ENCODE measurements at regions not wholly inside any gene's neighbourhood (a gene's known extent, or its start where the extent isn't known, plus 50 kb on each side); places are given as distances from the start of the nearest gene placed in this dataset.
A peak's percentile ranks its signal among the peaks of the same experiment; 100 is the strongest.

DNA sequence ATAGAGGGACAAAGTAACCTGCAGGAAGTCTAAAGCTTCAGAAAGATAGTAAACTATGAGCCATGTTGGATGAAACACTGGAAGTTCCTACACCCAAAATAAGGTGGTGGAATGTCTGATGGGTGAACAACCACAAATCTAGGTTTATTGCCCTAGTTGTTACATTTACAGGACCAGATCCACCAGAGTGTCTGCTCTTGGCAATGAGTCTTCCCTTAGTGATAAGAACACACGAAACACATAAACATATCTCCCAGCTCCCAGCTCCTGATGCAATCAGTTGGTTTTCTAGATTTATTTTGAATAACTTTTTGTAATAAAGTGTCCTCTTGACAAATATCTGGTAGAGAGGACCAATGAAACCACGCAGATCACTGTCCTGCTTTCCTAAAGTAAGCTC, 329.7 kb upstream of the WWC1 start:
- no peaks in the 10 kb centered on the region for H3K27me3 ChIP-seq (ENCODE audit: control insufficient read depth, insufficient read depth, low read length)
- TF ChIP-seq, protein P1, sequence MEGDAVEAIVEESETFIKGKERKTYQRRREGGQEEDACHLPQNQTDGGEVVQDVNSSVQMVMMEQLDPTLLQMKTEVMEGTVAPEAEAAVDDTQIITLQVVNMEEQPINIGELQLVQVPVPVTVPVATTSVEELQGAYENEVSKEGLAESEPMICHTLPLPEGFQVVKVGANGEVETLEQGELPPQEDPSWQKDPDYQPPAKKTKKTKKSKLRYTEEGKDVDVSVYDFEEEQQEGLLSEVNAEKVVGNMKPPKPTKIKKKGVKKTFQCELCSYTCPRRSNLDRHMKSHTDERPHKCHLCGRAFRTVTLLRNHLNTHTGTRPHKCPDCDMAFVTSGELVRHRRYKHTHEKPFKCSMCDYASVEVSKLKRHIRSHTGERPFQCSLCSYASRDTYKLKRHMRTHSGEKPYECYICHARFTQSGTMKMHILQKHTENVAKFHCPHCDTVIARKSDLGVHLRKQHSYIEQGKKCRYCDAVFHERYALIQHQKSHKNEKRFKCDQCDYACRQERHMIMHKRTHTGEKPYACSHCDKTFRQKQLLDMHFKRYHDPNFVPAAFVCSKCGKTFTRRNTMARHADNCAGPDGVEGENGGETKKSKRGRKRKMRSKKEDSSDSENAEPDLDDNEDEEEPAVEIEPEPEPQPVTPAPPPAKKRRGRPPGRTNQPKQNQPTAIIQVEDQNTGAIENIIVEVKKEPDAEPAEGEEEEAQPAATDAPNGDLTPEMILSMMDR (IDR thresholded peaks at IDR 0.05; ENCODE audit: insufficient read depth, low read length, poor library complexity, severe bottlenecking), result no peak
- H3K4me3 ChIP-seq (ENCODE audit: low read depth, low read length), result no peak overlapping the region
- no peaks in the 10 kb centered on the region for H3K36me3 ChIP-seq (ENCODE audit: control insufficient read depth, insufficient read depth, low read length)
- no peak for DNase-seq (ENCODE audit: low read depth)

DNA sequence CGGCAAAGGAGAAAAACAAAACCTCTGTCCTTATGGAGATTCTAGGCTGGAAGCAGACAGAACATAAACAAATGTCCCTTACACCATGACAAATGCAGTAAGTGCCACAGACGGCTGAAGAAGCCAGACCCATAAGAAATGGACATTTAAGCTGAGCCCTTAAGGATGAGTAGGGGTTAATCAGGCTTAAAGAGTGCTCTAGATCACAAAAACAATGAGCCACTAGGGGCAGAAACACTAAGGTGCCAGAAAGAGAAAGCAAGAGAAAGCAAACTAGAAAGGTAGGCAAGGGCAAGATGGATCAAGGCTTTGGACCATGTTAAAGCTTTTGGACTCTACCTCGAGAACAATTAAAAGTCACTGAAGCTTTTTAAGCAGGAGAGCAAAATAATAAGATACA, 326.9 kb upstream of the WWC1 start:
- H3K4me3 ChIP-seq (ENCODE audit: low read depth, low read length), result no peak overlapping the region

DNA sequence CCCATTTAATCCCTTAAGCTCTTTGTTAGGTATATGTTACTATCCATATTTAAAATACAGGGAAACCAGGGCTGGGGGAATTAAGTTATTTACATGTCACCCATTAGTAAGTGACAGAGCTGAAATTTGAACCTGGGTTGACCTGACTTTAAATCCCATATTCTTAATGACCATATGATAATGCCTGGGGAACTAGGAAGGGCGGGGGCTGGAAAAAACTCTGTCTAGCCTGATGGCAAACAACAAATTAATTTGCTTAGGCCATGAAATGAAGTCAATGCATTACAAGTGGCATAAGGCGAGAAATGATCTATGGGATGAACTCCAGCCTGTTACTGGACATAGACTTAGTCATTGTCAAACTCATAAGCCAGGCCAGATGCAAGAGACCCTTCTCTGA, 325.7 kb upstream of the WWC1 start:
- Histone ChIP-seq H3K36me3 (ENCODE audit: control insufficient read depth, insufficient read depth, low read length) (no peaks in the 10 kb centered on the region), H3K27me3 (ENCODE audit: control insufficient read depth, insufficient read depth, low read length) (no peaks in the 10 kb centered on the region), H3K4me3 (ENCODE audit: low read depth, low read length) (no peak overlapping the region)
- no peak for DNase-seq (ENCODE audit: low read depth)
- TF ChIP-seq, protein P1 (IDR thresholded peaks at IDR 0.05; ENCODE audit: insufficient read depth, low read length, poor library complexity, severe bottlenecking), result no peak

More for the DNA sequence above, 326.9 kb upstream of the WWC1 start:
- Histone ChIP-seq H3K36me3 (ENCODE audit: control insufficient read depth, insufficient read depth, low read length) (no peaks in the 10 kb centered on the region), H3K27me3 (ENCODE audit: control insufficient read depth, insufficient read depth, low read length) (no peaks in the 10 kb centered on the region)
- TF ChIP-seq, protein P1 (IDR thresholded peaks at IDR 0.05; ENCODE audit: insufficient read depth, low read length, poor library complexity, severe bottlenecking), result peak; percentile 27
- no peak for DNase-seq (ENCODE audit: low read depth)

DNA sequence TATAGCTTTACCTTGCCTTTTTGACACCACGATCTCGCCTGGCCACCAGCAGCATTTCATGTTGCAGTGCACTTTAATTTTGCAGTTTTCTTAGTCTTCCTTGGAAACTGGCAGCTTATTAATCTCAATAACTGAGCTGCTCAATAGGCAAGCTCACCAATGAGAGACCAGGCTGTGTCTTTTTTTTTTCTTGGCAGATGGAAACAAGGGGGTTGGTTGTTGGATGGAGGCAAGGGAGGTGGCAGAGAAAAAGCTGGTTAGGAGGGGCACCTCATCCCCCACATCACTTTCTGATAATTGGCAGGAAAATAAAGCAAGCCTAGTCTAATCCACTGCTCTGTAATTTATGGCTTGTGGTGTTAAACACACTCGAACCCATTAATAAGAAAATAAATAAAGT, 324.5 kb upstream of the WWC1 start:
- no peak overlapping the region for H3K4me3 ChIP-seq (ENCODE audit: low read depth, low read length)
- TF ChIP-seq, protein P1 (IDR thresholded peaks at IDR 0.05; ENCODE audit: insufficient read depth, low read length, poor library complexity, severe bottlenecking), result no peak
- H3K36me3 ChIP-seq (ENCODE audit: control insufficient read depth, insufficient read depth, low read length), result no peaks in the 10 kb centered on the region
- no peak for DNase-seq (ENCODE audit: low read depth)
- no peaks in the 10 kb centered on the region for H3K27me3 ChIP-seq (ENCODE audit: control insufficient read depth, insufficient read depth, low read length)

DNA sequence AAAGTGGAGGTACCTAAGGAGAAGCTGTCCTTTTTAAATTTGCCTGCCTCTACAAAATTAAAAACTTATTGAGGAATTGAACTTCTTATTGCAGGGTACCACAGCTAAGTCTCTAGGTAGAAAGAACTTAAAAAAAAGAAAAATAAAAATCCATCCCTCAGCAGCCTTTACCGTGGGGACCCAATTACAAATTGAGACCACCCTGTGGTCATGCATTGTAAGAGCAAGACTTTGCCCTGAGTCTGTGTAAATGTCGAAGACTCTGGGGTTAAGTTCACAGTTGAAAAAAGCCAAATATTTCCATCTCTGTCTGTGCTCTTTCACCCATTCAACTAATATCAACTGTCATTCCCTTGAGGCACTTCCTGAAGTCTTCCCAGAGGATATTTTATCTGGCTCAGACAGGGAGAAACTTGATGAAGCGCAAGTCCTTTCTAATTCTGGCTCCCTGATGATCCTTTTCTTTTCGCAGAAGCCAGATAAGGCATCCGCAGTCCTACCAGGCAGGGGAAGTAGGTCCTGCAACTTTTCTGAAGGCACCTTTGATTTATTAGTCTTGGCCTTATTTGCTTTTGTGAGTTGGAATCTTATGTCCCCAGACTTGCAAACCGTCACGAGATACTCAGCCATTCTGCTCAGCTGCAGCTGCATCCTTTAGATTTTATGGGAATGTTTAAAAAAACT, 323.8 kb upstream of the WWC1 start:
- H3K4me3 ChIP-seq (ENCODE audit: low read depth, low read length), result no peak overlapping the region
- H3K36me3 ChIP-seq (ENCODE audit: control insufficient read depth, insufficient read depth, low read length), result no peaks in the 10 kb centered on the region
- H3K27me3 ChIP-seq (ENCODE audit: control insufficient read depth, insufficient read depth, low read length), result no peaks in the 10 kb centered on the region
- no peak for DNase-seq (ENCODE audit: low read depth)
- TF ChIP-seq, protein P1 (IDR thresholded peaks at IDR 0.05; ENCODE audit: insufficient read depth, low read length, poor library complexity, severe bottlenecking), result no peak

DNA sequence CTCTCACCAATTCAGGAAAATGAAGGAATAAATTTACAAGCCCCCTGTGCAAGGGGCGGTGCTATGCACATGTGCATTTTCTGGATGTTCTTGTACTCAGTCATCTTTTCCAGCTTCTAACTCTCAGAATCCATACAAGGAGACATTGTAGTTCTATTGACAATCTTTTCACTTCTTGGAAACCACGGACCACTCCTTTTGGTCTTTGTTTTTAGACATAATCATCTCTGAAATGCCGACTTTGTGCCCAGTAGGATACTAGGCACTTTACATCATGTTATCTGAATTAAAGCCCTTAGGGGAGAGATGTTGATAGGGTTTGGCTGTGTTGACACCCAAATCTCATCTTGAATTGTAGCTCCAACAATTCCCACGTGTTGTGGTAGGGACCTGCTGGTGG, 322.6 kb upstream of the WWC1 start:
- no peaks in the 10 kb centered on the region for H3K36me3 ChIP-seq (ENCODE audit: control insufficient read depth, insufficient read depth, low read length)
- DNase-seq (ENCODE audit: low read depth), result no peak
- TF ChIP-seq, protein P1 (IDR thresholded peaks at IDR 0.05; ENCODE audit: insufficient read depth, low read length, poor library complexity, severe bottlenecking), result no peak

More for the DNA sequence above, 322.6 kb upstream of the WWC1 start:
- H3K27me3 ChIP-seq (ENCODE audit: control insufficient read depth, insufficient read depth, low read length), result no peaks in the 10 kb centered on the region
- no peak overlapping the region for H3K4me3 ChIP-seq (ENCODE audit: low read depth, low read length)

Data from kidney epithelial cell (primary cell).